Karpas-422 (cell line): ENCODE measurements at regions not wholly inside any gene's neighbourhood (a gene's known extent, or its start where the extent isn't known, plus 50 kb on each side); places are given as distances from the start of the nearest gene placed in this dataset.
"Not testable (repeated sequence)": the region's sequence is repeated elsewhere in the genome, so short reads cannot be mapped to it uniquely, and the experiment has no call there.

Experiments
- DNase-seq: peaks from one replicate; pipeline ENCODE4 v3.0.0-alpha.2; 2015
- H2AFZ ChIP-seq: fragments of 200-600 bp; sonication (generic); 2 replicates; pipeline ENCODE4 v1.6.1; 2014; ENCODE audit warnings: antibody characterized with exemption, low read length, mixed read lengths
- H3K27ac ChIP-seq: fragments of 200-600 bp; sonication (generic); 2 replicates; pipeline ENCODE4 v1.5.1; 2014; ENCODE audit warnings: mild to moderate bottlenecking, low read length, moderate library complexity
- H3K27me3 ChIP-seq: fragments of 200-600 bp; sonication (generic); 2 replicates; pipeline ENCODE4 v1.6.1; 2014; ENCODE audit warnings: low read length, mixed read lengths
- H3K36me3 ChIP-seq: fragments of 200-600 bp; sonication (generic); 2 replicates; pipeline ENCODE4 v1.6.1; 2014; ENCODE audit warnings: low read length, mixed read lengths; ENCODE audit not compliant: insufficient read depth
- H3K4me1 ChIP-seq: fragments of 200-600 bp; sonication (generic); 2 replicates; pipeline ENCODE4 v1.6.1; 2014; ENCODE audit warnings: mild to moderate bottlenecking, low read length, mixed read lengths
- H3K4me2 ChIP-seq: fragments of 200-600 bp; sonication (generic); 2 replicates; pipeline ENCODE4 v1.6.1; 2014; ENCODE audit warnings: low read length, low read depth, mild to moderate bottlenecking; ENCODE audit not compliant: poor library complexity, severe bottlenecking
- H3K4me3 ChIP-seq: fragments of 200-600 bp; sonication (generic); 2 replicates; pipeline ENCODE4 v1.5.1; 2014; ENCODE audit warnings: mild to moderate bottlenecking, antibody characterized with exemption, low read length, mixed read lengths
- H3K79me2 ChIP-seq: fragments of 200-600 bp; sonication (generic); 2 replicates; pipeline ENCODE4 v1.6.1; 2014; ENCODE audit warnings: mild to moderate bottlenecking, low read length, mixed read lengths
- H3K9ac ChIP-seq: fragments of 200-600 bp; sonication (generic); 2 replicates; pipeline ENCODE4 v1.6.0; 2014; ENCODE audit warnings: low read length
- H3K9me2 ChIP-seq: fragments of 200-600 bp; sonication (generic), shearing (Covaris generic); replicated peaks from 2 replicates; pipeline ENCODE4 v1.6.0; 2014; ENCODE audit warnings: mild to moderate bottlenecking, low read length, moderate library complexity; ENCODE audit not compliant: insufficient read depth
- H3K9me3 ChIP-seq: fragments of 300-700, 200-600 bp; sonication (generic); 2 replicates; pipeline ENCODE4 v1.6.1; 2014; ENCODE audit warnings: low read length, mixed read lengths
- H4K20me1 ChIP-seq: fragments of 200-600 bp; sonication (generic); 2 replicates; pipeline ENCODE4 v1.6.1; 2014; ENCODE audit warnings: mild to moderate bottlenecking, antibody characterized with exemption, low read length, low read depth; ENCODE audit not compliant: insufficient read depth

DNA sequence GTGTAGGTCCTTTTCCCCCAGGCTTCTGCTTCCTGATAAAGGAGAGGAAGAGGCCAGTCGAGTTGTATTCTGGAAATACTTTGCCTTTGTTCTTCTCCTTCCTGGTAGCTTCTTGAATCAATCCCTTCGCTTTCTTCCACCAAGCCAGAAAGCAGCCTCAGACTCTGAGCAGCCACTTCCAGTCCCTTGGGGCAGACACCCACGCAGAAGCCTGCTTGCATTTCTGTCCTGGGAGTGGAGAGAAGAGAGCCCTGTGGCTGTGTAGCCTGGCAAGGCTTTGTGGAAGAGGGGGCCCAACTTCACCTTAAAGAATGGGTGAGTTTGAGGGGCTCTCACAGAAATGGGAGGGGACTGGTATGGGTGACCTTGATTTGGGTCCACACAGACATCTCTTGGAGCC is 211.0 kb upstream of the SSTR4 start:
- H3K4me2 ChIP-seq = no peak overlapping the region
- DNase-seq = no peak
- H3K4me3 ChIP-seq = no peak overlapping the region
- no peaks in the 10 kb centered on the region for H3K79me2 ChIP-seq
- H3K27me3 ChIP-seq = no peaks in the 10 kb centered on the region
- no peak overlapping the region for H3K27ac ChIP-seq
- no peaks in the 10 kb centered on the region for H3K9me3 ChIP-seq
- H4K20me1 ChIP-seq = no peaks in the 10 kb centered on the region
- H3K9ac ChIP-seq = no peak overlapping the region
- H3K4me1 ChIP-seq = no peaks in the 10 kb centered on the region
- no peaks in the 10 kb centered on the region for H3K9me2 ChIP-seq
- no peaks in the 10 kb centered on the region for H3K36me3 ChIP-seq
- no peak overlapping the region for H2AFZ ChIP-seq

GRCh38 chr20:22825076-22825475 is 210.0 kb upstream of the SSTR4 start:
- Histone ChIP-seq H3K9ac (no peak overlapping the region), H3K9me2 (no peaks in the 10 kb centered on the region), H3K9me3 (no peaks in the 10 kb centered on the region), H3K36me3 (no peaks in the 10 kb centered on the region), H3K4me3 (no peak overlapping the region), H3K79me2 (no peaks in the 10 kb centered on the region), H3K4me1 (no peaks in the 10 kb centered on the region), H4K20me1 (no peaks in the 10 kb centered on the region), H3K27me3 (no peaks in the 10 kb centered on the region), H2AFZ (no peak overlapping the region), H3K27ac (no peak overlapping the region), H3K4me2 (no peak overlapping the region)
- no peak for DNase-seq

- no peaks in the 10 kb centered on the region for H3K9me3 ChIP-seq
- H3K27ac ChIP-seq = no peak overlapping the region
- no peaks in the 10 kb centered on the region for H4K20me1 ChIP-seq
- no peak overlapping the region for H3K4me2 ChIP-seq
- H3K4me3 ChIP-seq = no peak overlapping the region
- no peak overlapping the region for H2AFZ ChIP-seq
- H3K36me3 ChIP-seq = no peaks in the 10 kb centered on the region
- no peak overlapping the region for H3K9ac ChIP-seq
- no peak for DNase-seq
- H3K79me2 ChIP-seq = no peaks in the 10 kb centered on the region
- no peaks in the 10 kb centered on the region for H3K4me1 ChIP-seq
- H3K27me3 ChIP-seq = no peaks in the 10 kb centered on the region
- H3K9me2 ChIP-seq = no peaks in the 10 kb centered on the region
These were observed 209.6 kb upstream of the SSTR4 start for GRCh38 chr20:22825546-22825945.

GRCh38 chr20:22826306-22827230 is 208.5 kb upstream of the SSTR4 start:
- no peaks in the 10 kb centered on the region for H4K20me1 ChIP-seq
- no peaks in the 10 kb centered on the region for H3K79me2 ChIP-seq
- H3K4me3 ChIP-seq = no peak overlapping the region
- H3K4me1 ChIP-seq = no peaks in the 10 kb centered on the region
- no peaks in the 10 kb centered on the region for H3K9me3 ChIP-seq
- H3K4me2 ChIP-seq = no peak overlapping the region
- H3K9me2 ChIP-seq = no peaks in the 10 kb centered on the region
- H3K36me3 ChIP-seq = no peaks in the 10 kb centered on the region
- no peak overlapping the region for H2AFZ ChIP-seq
- no peak overlapping the region for H3K9ac ChIP-seq
- no peak for DNase-seq
- H3K27me3 ChIP-seq = no peaks in the 10 kb centered on the region
- H3K27ac ChIP-seq = no peak overlapping the region

DNA sequence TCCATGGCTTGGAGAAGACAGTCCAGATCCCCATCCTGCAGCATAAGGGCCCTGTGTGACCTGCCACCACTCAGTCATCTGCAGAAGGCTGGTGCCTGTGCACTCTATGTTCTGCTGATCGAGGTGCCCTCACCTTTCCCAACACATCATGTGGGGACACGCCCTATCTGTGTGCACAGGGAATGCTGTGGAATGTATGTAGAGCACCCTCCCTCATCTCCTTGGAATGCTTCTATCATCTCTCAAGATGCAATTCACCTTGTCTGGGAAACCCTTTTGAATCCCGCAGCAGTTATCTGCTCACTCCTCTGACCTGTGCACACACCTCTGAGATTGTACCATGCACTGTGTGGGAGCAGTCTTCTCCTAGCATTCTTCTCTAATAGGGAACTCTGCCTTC is 207.2 kb upstream of the SSTR4 start:
- no peaks in the 10 kb centered on the region for H3K9me3 ChIP-seq
- no peaks in the 10 kb centered on the region for H3K27me3 ChIP-seq
- no peak overlapping the region for H3K4me3 ChIP-seq
- no peaks in the 10 kb centered on the region for H3K4me1 ChIP-seq
- no peak overlapping the region for H3K4me2 ChIP-seq
- no peaks in the 10 kb centered on the region for H4K20me1 ChIP-seq
- H3K27ac ChIP-seq = no peak overlapping the region
- no peaks in the 10 kb centered on the region for H3K9me2 ChIP-seq
- no peaks in the 10 kb centered on the region for H3K79me2 ChIP-seq
- no peak for DNase-seq
- no peaks in the 10 kb centered on the region for H3K36me3 ChIP-seq
- H2AFZ ChIP-seq = no peak overlapping the region
- no peak overlapping the region for H3K9ac ChIP-seq

DNA sequence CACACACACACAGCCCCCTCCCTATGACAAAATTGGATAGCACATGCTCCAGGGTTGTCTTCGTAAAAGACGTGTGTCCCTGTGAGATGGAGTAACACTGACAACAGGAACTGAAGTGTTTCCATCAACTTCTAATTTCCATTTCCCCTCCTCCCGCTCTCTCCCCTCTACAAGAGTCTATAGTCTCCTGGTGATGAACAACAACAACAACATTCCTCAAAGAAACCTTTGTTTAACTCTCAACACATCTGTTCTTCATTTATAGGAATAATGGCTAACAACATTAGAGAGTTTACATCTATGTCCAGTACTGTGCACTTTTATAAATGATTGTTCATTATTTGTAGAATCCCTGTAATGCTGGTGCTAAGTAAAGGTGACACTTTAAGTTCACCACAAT is 205.8 kb upstream of the SSTR4 start:
- Histone ChIP-seq H3K27me3 (no peaks in the 10 kb centered on the region), H3K4me1 (no peaks in the 10 kb centered on the region), H3K9me3 (no peaks in the 10 kb centered on the region), H3K79me2 (no peaks in the 10 kb centered on the region), H3K4me2 (no peak overlapping the region), H4K20me1 (no peaks in the 10 kb centered on the region), H3K4me3 (no peak overlapping the region), H2AFZ (no peak overlapping the region), H3K36me3 (no peaks in the 10 kb centered on the region), H3K9me2 (no peaks in the 10 kb centered on the region), H3K27ac (no peak overlapping the region), H3K9ac (no peak overlapping the region)
- no peak for DNase-seq

- Histone ChIP-seq H3K9me3 (no peaks in the 10 kb centered on the region), H3K36me3 (no peaks in the 10 kb centered on the region), H3K27me3 (no peaks in the 10 kb centered on the region), H3K4me1 (no peaks in the 10 kb centered on the region), H3K79me2 (no peaks in the 10 kb centered on the region), H2AFZ (no peak overlapping the region), H4K20me1 (no peaks in the 10 kb centered on the region), H3K27ac (no peak overlapping the region), H3K9ac (no peak overlapping the region), H3K9me2 (no peaks in the 10 kb centered on the region), H3K4me3 (no peak overlapping the region), H3K4me2 (no peak overlapping the region)
- DNase-seq = no peak
These were observed 205.0 kb upstream of the SSTR4 start for GRCh38 chr20:22830138-22830537.

DNA sequence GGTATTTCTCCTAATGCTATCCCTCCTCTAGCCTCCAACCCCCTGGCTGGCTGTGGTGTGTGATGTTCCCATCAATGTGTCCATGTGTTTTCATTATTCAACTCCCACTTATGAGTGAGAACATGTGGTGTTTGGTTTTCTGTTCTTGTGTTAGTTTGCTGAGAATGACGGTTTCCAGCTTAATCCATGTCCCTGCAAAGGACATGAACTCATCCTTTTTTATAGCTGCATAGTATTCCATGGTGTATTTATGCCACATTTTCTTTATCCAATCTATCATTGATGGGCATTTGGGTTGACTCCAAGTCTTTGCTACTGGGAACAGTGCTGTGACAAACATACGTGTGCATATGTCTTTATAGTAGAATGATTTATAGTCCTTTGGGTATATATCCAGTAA is 204.4 kb upstream of the SSTR4 start:
- H3K4me1 ChIP-seq, H2AFZ ChIP-seq, H3K9me3 ChIP-seq, H3K4me3 ChIP-seq, H3K27me3 ChIP-seq, H3K9me2 ChIP-seq, H3K36me3 ChIP-seq, H3K4me2 ChIP-seq, H3K9ac ChIP-seq, H4K20me1 ChIP-seq, H3K79me2 ChIP-seq, H3K27ac ChIP-seq, DNase-seq: not testable (repeated sequence)
